ENCODE measurements at regions not wholly inside any gene's neighbourhood (a gene's known extent, or its start where the extent isn't known, plus 50 kb on each side); places are given as distances from the start of the nearest gene placed in this dataset.
A peak's percentile ranks its signal among the peaks of the same experiment; 100 is the strongest.

GRCh38 chr11:92865352-92865751 is 104.1 kb upstream of the MTNR1B start:
- DNase-seq, result no peak

DNA sequence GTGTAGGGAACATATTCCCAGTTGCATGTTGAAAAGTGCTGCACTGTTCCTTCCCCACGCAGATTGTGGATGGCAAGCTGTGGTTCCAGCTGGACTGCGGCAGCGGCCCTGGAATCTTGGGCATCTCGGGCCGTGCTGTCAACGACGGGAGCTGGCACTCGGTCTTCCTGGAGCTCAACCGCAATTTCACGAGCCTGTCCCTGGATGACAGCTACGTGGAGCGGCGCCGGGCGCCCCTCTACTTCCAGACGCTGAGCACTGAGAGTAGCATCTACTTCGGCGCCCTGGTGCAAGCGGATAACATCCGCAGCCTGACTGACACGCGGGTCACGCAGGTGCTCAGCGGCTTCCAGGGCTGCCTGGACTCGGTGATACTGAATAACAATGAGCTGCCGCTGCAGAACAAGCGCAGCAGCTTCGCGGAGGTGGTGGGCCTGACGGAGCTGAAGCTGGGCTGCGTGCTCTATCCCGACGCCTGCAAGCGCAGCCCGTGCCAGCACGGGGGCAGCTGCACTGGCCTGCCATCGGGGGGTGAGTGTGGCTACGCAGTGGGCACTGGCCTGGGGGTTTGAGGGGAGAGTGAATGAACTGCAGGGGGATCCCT is 102.7 kb upstream of the MTNR1B start:
- no peak for DNase-seq

- DNase-seq, result no peak
Measured at GRCh38 chr11:92867913-92868619, 101.4 kb upstream of the MTNR1B start.

- no peak for DNase-seq
Measured at GRCh38 chr11:92869716-92870115, 99.7 kb upstream of the MTNR1B start.

- no peak for DNase-seq
Measured at GRCh38 chr11:92870196-92870832, 99.1 kb upstream of the MTNR1B start.

- DNase-seq, result no peak
Measured at GRCh38 chr11:92873551-92873950, 95.9 kb upstream of the MTNR1B start.

- DNase-seq, result no peak
Measured at GRCh38 chr11:92875473-92875872, 94.0 kb upstream of the MTNR1B start.

DNA sequence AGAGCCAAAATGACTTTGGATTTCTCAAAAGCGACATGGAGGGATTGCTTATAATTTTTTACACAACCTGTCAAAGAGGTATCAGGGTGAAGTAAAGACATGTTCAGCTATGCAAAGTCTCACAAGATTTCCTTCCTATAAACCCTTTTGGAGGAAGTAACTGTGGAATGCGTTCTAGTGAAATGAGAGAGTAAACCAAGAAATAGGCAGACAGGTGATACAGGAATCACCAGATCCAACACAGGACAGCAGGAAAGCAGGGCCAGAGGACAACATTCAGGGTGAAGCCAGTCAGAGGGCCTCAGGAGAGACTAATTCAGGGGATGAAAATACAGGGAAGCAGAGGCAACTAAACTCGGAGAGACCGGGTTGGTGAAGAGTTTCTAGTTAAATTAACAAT is 90.4 kb upstream of the MTNR1B start:
- no peak for DNase-seq

DNA sequence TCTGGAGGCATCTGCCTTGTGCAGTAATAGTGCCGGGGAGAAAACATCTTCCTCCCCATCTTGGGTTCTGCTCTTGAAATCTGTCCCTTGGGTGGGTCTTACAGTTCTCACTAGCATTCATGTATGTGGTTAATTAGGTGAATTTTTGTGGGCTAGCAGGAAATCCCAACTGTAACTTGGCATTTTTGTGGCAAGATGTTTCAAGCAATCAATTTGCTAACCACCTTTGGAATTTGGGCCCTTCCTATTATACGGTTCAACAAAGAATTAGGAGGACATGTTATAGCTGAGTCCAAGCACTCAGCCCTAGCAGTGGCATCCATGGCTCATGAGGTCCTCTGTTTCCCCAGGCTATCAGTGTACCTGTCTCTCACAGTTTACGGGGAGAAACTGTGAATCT is 89.1 kb upstream of the MTNR1B start:
- DNase-seq, result no peak

- DNase-seq, result no peak
Measured at GRCh38 chr11:92881940-92882450, 87.5 kb upstream of the MTNR1B start.

- no peak for DNase-seq
Measured at GRCh38 chr11:92882828-92883611, 86.4 kb upstream of the MTNR1B start.

- DNase-seq, result no peak
Measured at GRCh38 chr11:92885600-92885999, 83.9 kb upstream of the MTNR1B start.

GRCh38 chr11:92886243-92886905 is 83.1 kb upstream of the MTNR1B start:
- peak; percentile 69 for DNase-seq

GRCh38 chr11:92888696-92889095 is 80.8 kb upstream of the MTNR1B start:
- DNase-seq, result no peak

DNA sequence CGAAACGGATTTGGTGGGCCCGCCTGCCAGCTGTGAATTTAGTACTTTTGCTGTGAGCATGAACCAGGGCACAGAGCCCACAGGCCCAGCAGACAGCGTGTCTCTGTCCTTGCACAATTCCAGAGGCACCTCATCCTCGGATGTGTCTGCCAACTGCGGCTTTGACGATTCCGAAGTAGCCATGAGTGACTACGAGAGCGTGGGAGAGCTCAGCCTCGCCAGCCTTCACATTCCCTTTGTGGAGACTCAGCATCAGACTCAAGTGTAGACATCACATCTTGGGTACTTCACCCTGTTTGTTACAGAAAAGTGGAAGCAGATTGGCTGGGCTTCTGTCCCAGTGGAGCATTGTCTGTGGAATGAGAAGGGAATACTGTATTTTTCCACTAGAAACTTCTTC is 78.6 kb upstream of the MTNR1B start:
- no peak for DNase-seq

DNA sequence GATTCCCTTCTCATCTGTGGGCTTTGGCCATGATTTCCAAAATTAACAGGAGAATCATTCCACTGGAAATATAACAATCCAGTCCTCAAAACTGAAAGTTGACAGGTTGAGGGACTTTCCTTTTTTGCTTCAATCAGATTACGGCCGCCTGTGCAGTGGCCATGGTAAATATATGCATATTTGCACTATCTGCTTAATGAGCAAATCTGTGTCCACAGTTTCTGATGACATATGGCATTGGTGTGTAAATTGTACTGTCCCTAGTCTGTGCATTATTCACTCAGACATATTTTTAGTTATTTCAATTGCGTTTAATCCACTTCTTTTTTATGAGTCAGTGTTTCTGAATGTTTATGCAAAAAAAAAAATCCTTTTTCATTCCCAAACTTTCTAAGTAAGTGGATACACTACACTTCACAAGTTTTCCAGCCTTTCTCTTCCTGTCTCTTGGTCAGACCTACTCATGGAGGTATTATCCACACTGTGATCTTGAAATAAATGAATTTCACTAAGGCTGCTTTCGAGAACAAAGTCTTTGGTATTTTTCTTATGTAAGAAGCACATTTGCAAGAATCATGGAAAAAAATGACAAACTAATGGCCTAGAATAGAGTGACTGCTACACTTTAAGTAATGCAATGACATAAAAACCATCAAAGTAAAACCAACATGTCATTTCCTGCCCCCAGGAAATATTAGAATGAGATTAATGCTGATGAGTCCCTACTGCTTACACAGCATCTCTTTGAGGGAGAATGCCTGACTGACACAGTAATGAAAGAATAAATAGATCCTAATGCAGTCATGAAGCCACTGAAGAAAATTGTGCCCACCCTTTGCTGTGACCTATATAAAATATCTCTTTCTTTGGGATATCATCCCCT is 76.4 kb upstream of the MTNR1B start:
- DNase-seq, result no peak

DNA sequence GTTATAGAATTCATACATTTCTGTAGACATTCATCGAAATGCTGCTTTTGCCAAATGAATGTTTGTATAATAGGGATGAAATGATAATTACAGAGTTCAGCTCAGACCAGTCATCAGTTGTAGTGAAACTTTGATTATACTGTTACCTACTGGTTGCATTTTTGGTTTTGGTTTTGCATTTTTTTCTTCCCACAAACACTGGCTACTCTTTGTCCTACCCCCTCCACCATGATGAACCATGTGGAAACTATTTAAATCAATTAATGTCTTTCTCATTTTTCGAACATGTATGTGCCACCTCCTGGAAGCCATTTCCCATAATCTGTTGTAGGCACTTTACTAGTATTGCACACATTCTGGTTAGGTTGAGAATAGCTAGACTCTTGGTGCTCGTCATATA is 75.3 kb upstream of the MTNR1B start:
- no peak for DNase-seq

DNA sequence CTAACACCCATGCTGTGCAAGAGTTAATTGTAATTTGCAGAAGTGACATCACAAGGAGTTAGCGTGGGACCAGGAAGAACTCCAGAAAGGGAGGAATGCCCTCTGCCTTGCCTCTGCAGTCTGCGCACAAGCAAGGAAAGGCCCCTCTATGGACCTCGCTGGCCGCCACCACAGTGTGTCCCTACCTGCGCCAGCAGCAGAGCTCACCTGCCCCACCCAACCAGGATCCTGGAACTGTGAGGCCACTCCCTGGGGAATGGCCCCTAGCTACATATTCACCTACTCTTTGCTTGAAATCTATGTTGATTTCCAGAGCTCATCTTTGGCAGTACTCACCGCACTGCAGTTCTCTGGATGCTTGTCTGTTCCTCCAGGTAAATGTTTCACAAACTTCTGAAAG is 72.0 kb upstream of the MTNR1B start:
- DNase-seq, result no peak

DNA sequence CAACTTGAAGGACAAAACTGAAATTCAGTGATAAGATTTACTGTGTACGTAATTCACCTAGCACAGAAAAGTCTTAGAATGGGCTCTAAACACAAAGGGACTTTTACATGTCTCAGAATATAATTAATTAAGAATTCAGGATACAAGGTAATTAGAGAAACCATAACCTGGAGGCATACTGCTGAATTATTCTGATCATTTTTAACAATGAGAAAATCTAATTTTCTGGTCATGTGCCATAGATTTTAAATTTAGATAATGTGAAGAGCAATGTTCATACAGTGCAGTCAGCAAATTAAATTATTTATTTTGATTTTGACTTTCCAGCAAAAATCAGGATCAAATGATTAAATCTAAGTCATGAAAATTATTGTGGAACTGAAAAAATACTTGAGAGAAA is 67.0 kb upstream of the MTNR1B start:
- no peak for DNase-seq

GRCh38 chr11:92907671-92908070 is 61.8 kb upstream of the MTNR1B start:
- DNase-seq, result no peak

GRCh38 chr11:92909214-92909613 is 60.2 kb upstream of the MTNR1B start:
- no peak for DNase-seq
